Upper lobe of left lung (tissue), 6 donors: ENCODE measurements at regions not wholly inside any gene's neighbourhood (a gene's known extent, or its start where the extent isn't known, plus 50 kb on each side); places are given as distances from the start of the nearest gene placed in this dataset.

ENCODE experiments used
- ATAC-seq, 2 donors: fragments of 200-7000 bp; cut with Tn5 transposase; one replicate each; pipeline ENCODE4 v1.9.1; 2022; ENCODE audit warnings: mild to moderate bottlenecking in 2 of 2, moderate library complexity in 2 of 2; ENCODE audit not compliant: low FRiP score in 2 of 2
- DNase-seq, 2 donors: peaks; one replicate each; pipeline ENCODE4 v3.0.0-alpha.2; 2019 to 2020
- H3K27ac ChIP-seq, 4 donors: fragments of 200-600 bp; sonication (generic); one replicate each; pipeline ENCODE4 v1.5.1; 2016 to 2019
- H3K27me3 ChIP-seq, 4 donors: fragments of 200-600 bp; sonication (generic); one replicate each; pipeline ENCODE4 v1.5.1; 2017 to 2019
- H3K36me3 ChIP-seq, 4 donors: fragments of 200-600 bp; sonication (generic); one replicate each; pipeline ENCODE4 v1.5.1; 2016 to 2019
- H3K4me1 ChIP-seq, 4 donors: fragments of 200-600 bp; sonication (generic); one replicate each; pipeline ENCODE4 v1.5.1; 2018 to 2019
- H3K4me3 ChIP-seq, 4 donors: fragments of 200-600 bp; sonication (generic); one replicate each; pipeline ENCODE4 v1.5.1; 2017 to 2019; ENCODE audit warnings: mild to moderate bottlenecking in 2 of 4, moderate library complexity in 1 of 4
- H3K9me3 ChIP-seq, 4 donors: fragments of 200-600 bp; sonication (generic); one replicate each; pipeline ENCODE4 v1.5.1; 2018 to 2019
- EP300 ChIP-seq, 4 donors: sonication (generic); formaldehyde crosslinking; IDR thresholded peaks; one replicate each; pipeline ENCODE4 v1.5.1; 2017; ENCODE audit warnings: antibody characterized with exemption in 4 of 4, control low read depth in 2 of 4
- POLR2A ChIP-seq, 4 donors: fragments of 450-650 bp; IDR thresholded peaks; one replicate each; pipeline ENCODE4 v1.5.1; 2016 to 2017; ENCODE audit warnings: antibody characterized with exemption in 4 of 4, mild to moderate bottlenecking in 2 of 4
- POLR2AphosphoS5 ChIP-seq, 2 donors: sonication (generic); formaldehyde crosslinking; IDR thresholded peaks; one replicate each; pipeline ENCODE4 v1.5.1; 2017; ENCODE audit warnings: antibody characterized with exemption in 2 of 2
- whole genome bisulfite sequencing, 2 donors: methylation state at CpG; one replicate each; pipeline ENCODE4 v1.1.5; 2017 to 2018; 5-methylcytosine and 5-hydroxymethylcytosine counted together
- TF ChIP-seq, protein P1 (sequence below), 6 experiments: fragments of 450-650 bp in 4 of 6; fragments of 200-600 bp in 2 of 6; sonication (generic) in 2 of 6; IDR thresholded peaks; one replicate each; pipeline ENCODE4 v1.5.1; 2016 to 2019; ENCODE audit warnings: antibody characterized with exemption in 6 of 6
- donor health status: DM: no; HTN: no; CAD: no; lungs with moderate emphysema.
- donor health status: DM: no; HTN: yes; CAD: no; lungs with severe emphysema.

DNA sequence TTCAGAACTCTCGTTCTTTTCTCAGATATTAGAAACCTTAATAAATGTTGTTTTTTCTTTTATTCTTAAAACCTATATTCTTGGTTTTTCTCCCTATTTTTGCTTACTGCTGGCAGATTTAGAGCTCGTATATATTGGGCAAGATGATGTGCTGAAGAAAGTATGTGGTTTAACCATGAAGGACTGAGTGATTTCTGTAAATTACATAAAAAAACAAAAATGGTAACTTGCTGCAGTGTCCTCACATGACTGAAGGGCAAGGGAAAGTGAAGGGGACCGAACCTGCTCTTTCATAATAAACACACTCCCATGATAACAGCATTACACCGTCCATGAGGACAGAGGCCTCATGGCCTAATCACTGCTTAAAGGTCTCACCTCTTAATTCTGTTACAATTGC lies 393.8 kb upstream of the ZNF608 start:
- WGBS, 2 donors: 90 to 93% methylated on average over 4 of the region's 4 CpGs
- no peak for DNase-seq
- Histone ChIP-seq H3K36me3 (no peaks in the 10 kb centered on the region), H3K4me3 (no peak overlapping the region), H3K4me1 (no peaks in the 10 kb centered on the region), H3K27ac (no peak overlapping the region), H3K9me3 (no peaks in the 10 kb centered on the region), H3K27me3 (no peaks in the 10 kb centered on the region)
- no peak for TF ChIP-seq EP300 (IDR thresholded peaks at IDR 0.05)
- TF ChIP-seq, protein P1, sequence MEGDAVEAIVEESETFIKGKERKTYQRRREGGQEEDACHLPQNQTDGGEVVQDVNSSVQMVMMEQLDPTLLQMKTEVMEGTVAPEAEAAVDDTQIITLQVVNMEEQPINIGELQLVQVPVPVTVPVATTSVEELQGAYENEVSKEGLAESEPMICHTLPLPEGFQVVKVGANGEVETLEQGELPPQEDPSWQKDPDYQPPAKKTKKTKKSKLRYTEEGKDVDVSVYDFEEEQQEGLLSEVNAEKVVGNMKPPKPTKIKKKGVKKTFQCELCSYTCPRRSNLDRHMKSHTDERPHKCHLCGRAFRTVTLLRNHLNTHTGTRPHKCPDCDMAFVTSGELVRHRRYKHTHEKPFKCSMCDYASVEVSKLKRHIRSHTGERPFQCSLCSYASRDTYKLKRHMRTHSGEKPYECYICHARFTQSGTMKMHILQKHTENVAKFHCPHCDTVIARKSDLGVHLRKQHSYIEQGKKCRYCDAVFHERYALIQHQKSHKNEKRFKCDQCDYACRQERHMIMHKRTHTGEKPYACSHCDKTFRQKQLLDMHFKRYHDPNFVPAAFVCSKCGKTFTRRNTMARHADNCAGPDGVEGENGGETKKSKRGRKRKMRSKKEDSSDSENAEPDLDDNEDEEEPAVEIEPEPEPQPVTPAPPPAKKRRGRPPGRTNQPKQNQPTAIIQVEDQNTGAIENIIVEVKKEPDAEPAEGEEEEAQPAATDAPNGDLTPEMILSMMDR (IDR thresholded peaks at IDR 0.05): no peak
- no peak for TF ChIP-seq POLR2AphosphoS5 (IDR thresholded peaks at IDR 0.05)
- TF ChIP-seq POLR2A (IDR thresholded peaks at IDR 0.05): no peak
- ATAC-seq: no peak

DNA sequence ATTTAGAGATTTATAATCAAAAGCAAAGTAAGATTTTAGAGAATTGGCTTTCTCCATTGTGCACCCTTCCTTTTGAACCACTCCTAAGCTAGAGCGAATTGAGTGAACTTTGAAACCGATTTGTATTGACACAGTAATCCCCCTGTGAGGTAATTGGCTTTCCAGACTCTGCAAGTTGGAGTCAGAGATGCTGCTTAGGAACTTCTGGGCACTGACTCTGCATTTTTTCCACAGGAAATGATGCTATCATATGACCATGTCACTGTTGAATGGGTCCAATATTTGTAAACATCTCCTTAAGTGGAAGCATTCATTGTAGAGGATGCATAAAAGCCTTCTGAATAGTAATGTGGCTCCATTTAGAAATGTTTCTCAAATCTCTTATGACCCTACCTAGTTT lies 394.4 kb upstream of the ZNF608 start:
- no peak for DNase-seq
- H3K4me3 ChIP-seq: no peak overlapping the region
- 45 to 55% methylated on average over 2 of the region's 2 CpGs for WGBS, 2 donors
- H3K9me3 ChIP-seq: no peaks in the 10 kb centered on the region
- TF ChIP-seq EP300 (IDR thresholded peaks at IDR 0.05): no peak
- no peak for TF ChIP-seq POLR2AphosphoS5 (IDR thresholded peaks at IDR 0.05)
- TF ChIP-seq, protein P1 (IDR thresholded peaks at IDR 0.05): no peak
- TF ChIP-seq POLR2A (IDR thresholded peaks at IDR 0.05): no peak
- no peaks in the 10 kb centered on the region for H3K27me3 ChIP-seq
- ATAC-seq: no peak
- no peak overlapping the region for H3K27ac ChIP-seq
- no peaks in the 10 kb centered on the region for H3K36me3 ChIP-seq
- H3K4me1 ChIP-seq: no peaks in the 10 kb centered on the region

DNA sequence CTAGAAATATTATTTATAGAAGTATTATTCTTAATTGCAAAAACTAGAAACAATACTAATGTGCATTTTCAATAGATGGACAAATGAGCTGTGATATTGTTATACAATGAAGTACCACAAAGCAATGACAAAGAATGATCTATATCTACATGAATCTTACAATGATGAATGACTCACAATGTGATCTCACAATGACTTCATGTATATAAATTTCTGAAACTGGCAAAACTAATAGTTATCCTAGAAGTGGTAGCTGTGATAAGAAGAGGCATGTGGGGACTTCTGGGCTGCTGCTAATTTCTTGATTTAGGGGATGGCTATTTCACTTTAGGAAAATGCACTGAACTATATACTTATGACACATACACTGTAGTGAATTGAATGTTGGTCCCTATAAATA lies 396.0 kb upstream of the ZNF608 start:
- Histone ChIP-seq H3K4me1 (no peaks in the 10 kb centered on the region), H3K4me3 (no peak overlapping the region), H3K9me3 (no peaks in the 10 kb centered on the region), H3K27me3 (no peaks in the 10 kb centered on the region), H3K36me3 (no peaks in the 10 kb centered on the region), H3K27ac (no peak overlapping the region)
- ATAC-seq (no peak), DNase-seq (no peak)
- TF ChIP-seq POLR2AphosphoS5 (IDR thresholded peaks at IDR 0.05) (no peak), EP300 (IDR thresholded peaks at IDR 0.05) (no peak), POLR2A (IDR thresholded peaks at IDR 0.05) (no peak)
- TF ChIP-seq, protein P1 (IDR thresholded peaks at IDR 0.05): no peak

DNA sequence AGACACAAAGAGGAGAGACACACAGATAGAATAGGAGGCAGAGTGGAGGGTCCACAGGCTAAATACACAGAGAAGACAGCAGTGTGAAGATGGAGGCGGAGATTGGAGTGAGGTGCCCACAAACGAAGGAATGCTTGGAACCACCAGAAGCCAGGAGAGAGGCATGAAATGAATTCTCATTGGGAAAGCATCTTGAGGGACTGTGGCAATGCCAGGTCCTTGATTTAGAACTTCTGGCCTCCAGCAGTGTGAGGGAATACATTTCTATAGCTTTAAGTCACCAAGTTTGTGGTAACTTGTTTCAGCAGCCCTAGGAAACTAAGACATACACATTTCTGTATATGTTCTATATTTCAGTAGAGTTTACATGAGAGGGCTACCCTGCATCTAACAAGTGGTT lies 396.6 kb upstream of the ZNF608 start:
- DNase-seq: no peak

DNA sequence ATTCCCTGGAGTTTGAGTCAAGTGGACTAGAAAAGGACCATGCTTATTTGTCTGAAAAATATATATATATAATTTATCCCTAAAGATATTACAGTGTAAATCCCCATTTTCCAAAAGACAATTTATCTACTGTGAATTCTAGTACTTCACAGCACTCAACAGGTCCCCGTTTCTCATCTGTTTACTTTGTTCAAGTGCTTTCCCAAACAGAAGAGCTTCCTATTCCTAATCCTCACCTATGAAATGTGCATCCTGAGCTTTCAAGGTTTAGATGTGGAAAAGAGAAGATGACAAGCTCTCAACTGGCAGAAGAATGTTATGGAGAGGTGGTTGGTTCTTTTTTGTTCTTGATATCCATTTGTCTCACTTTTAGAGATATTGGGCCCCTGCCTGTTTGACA lies 401.6 kb upstream of the ZNF608 start:
- no peak for ATAC-seq
- H3K4me1 ChIP-seq: peaks cover 6 to 8% (median 7%) of the 10 kb centered on the region in 4 donors
- no peak overlapping the region for H3K27ac ChIP-seq
- H3K4me3 ChIP-seq: no peak overlapping the region
- TF ChIP-seq POLR2A (IDR thresholded peaks at IDR 0.05) (no peak), POLR2AphosphoS5 (IDR thresholded peaks at IDR 0.05) (no peak)
- no peaks in the 10 kb centered on the region for H3K36me3 ChIP-seq
- 55 to 57% methylated on average over 1 of the region's 1 CpG for WGBS, 2 donors
- DNase-seq: no peak
- H3K9me3 ChIP-seq: no peaks in the 10 kb centered on the region
- no peaks in the 10 kb centered on the region for H3K27me3 ChIP-seq

More for the DNA sequence above, 396.6 kb upstream of the ZNF608 start:
- Histone ChIP-seq H3K9me3 (no peaks in the 10 kb centered on the region), H3K27me3 (no peaks in the 10 kb centered on the region), H3K4me1 (no peaks in the 10 kb centered on the region), H3K4me3 (no peak overlapping the region), H3K36me3 (no peaks in the 10 kb centered on the region), H3K27ac (no peak overlapping the region)
- ATAC-seq: no peak
- TF ChIP-seq POLR2AphosphoS5 (IDR thresholded peaks at IDR 0.05): no peak
- TF ChIP-seq, protein P1 (IDR thresholded peaks at IDR 0.05): no peak
- no peak for TF ChIP-seq EP300 (IDR thresholded peaks at IDR 0.05)
- no peak for TF ChIP-seq POLR2A (IDR thresholded peaks at IDR 0.05)
- 90 to 91% methylated on average over 2 of the region's 2 CpGs for WGBS, 2 donors
